ENCODE measurements at regions not wholly inside any gene's neighbourhood (a gene's known extent, or its start where the extent isn't known, plus 50 kb on each side); places are given as distances from the start of the nearest gene placed in this dataset.

DNA sequence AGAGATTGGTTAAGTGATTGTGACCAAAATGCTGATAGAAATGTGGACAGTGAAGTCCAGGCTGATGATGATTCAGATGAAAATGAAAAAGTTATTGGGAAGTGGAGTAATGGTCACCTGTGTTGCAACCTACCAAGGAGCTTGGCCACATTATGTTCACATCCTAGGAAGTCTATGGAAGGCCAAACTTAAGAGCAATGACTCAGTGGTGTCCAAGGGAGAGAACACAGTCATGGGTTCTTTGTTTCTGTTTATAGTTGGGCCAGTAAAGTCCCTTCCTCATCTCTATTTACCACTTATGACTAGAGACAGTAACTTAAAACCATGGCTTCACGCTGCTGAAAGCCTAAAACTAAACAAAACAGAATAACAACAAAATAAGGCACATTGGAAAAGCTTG, 555.3 kb upstream of the DAB2 start:
- TF ChIP-seq, protein P1, sequence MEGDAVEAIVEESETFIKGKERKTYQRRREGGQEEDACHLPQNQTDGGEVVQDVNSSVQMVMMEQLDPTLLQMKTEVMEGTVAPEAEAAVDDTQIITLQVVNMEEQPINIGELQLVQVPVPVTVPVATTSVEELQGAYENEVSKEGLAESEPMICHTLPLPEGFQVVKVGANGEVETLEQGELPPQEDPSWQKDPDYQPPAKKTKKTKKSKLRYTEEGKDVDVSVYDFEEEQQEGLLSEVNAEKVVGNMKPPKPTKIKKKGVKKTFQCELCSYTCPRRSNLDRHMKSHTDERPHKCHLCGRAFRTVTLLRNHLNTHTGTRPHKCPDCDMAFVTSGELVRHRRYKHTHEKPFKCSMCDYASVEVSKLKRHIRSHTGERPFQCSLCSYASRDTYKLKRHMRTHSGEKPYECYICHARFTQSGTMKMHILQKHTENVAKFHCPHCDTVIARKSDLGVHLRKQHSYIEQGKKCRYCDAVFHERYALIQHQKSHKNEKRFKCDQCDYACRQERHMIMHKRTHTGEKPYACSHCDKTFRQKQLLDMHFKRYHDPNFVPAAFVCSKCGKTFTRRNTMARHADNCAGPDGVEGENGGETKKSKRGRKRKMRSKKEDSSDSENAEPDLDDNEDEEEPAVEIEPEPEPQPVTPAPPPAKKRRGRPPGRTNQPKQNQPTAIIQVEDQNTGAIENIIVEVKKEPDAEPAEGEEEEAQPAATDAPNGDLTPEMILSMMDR (IDR thresholded peaks at IDR 0.05; ENCODE audit: low read length): no peak
- TF ChIP-seq EZH2 (optimal IDR thresholded peaks at IDR 0.05; ENCODE audit: low read depth, low read length): no peak
- no peak for TF ChIP-seq EZH2phosphoT487 (IDR thresholded peaks at IDR 0.05; ENCODE audit: low read length)

All from MM.1S (cell line).